ENCODE measurements at regions not wholly inside any gene's neighbourhood (a gene's known extent, or its start where the extent isn't known, plus 50 kb on each side); places are given as distances from the start of the nearest gene placed in this dataset.

DNA sequence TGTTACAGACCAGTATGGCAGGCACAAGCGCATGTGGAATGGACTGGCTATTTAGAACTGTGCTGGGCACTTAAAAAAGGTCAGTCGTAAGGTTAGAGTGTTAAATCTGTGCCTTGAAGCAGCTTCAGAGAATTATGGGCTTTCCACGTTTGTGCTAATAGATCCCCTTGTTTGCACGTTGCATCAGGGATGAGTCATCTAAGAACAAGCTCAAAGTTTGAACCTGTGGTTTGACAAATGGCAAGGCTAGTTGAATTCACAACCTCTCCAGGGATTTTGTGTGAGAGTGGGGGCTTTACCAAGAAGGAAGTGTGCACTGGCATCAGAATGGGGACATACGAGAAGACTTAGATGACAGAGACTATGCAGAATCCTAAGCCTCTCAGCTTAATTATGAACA is 249.6 kb downstream of the IRX1 start:
- WGBS, 2 donors: 55 to 63% methylated on average over 4 to 5 of the region's 5 CpGs
- H3K27me3 ChIP-seq: no peaks in the 10 kb centered on the region
- no peak overlapping the region for H3K27ac ChIP-seq
- DNase-seq: no peak
- H3K4me3 ChIP-seq: no peak overlapping the region
- H3K9me3 ChIP-seq: no peaks in the 10 kb centered on the region
- TF ChIP-seq, protein P1, sequence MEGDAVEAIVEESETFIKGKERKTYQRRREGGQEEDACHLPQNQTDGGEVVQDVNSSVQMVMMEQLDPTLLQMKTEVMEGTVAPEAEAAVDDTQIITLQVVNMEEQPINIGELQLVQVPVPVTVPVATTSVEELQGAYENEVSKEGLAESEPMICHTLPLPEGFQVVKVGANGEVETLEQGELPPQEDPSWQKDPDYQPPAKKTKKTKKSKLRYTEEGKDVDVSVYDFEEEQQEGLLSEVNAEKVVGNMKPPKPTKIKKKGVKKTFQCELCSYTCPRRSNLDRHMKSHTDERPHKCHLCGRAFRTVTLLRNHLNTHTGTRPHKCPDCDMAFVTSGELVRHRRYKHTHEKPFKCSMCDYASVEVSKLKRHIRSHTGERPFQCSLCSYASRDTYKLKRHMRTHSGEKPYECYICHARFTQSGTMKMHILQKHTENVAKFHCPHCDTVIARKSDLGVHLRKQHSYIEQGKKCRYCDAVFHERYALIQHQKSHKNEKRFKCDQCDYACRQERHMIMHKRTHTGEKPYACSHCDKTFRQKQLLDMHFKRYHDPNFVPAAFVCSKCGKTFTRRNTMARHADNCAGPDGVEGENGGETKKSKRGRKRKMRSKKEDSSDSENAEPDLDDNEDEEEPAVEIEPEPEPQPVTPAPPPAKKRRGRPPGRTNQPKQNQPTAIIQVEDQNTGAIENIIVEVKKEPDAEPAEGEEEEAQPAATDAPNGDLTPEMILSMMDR (IDR thresholded peaks at IDR 0.05): no peak
- no peak for TF ChIP-seq POLR2A (IDR thresholded peaks at IDR 0.05)
- intact Hi-C loops (cut with DNase I): no loop called here
- H3K4me1 ChIP-seq: no peaks in the 10 kb centered on the region
- no peaks in the 10 kb centered on the region for H3K36me3 ChIP-seq

DNA sequence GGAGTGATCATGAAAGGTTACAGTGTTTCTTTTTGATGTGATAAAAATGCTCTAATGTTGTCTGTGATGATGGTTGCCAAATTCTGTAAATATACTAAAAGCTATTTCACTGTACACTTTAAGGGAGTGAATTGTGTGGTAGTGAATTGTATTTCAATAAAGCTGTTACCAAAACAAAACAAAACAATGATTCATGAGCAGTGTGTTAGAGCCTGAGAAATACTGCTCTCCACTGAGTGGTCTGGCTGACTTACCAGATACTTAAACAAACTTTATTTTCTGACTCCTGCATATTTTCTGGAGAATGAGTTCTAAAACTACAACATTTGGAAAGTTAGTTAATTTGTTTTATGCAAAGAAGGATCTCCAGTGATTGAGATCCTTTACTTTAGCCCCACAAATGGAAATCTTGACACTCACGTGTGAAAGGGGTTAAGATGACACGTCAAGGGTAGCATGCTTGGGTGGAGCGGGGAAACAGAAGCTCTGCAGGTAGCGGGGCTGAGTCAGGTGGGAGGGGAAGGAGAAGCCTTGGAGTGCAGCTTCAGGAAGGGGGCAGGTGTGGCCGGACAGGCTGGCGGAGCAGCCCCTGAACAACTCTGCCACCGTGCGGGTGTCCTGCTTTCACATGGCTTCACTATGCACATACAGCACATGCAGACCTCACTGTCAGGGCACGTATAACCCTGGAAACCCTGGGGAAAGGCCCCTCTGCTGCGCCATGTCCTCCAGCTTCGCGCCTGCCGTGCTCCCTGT is 256.7 kb downstream of the IRX1 start:
- Histone ChIP-seq H3K27ac (no peak overlapping the region), H3K9me3 (no peaks in the 10 kb centered on the region), H3K4me1 (no peaks in the 10 kb centered on the region), H3K4me3 (no peak overlapping the region), H3K36me3 (no peaks in the 10 kb centered on the region), H3K27me3 (no peaks in the 10 kb centered on the region)
- no peak for DNase-seq
- WGBS, 2 donors: 58 to 69% methylated on average over 9 to 10 of the region's 13 CpGs
- intact Hi-C loops (cut with DNase I): no loop called here
- TF ChIP-seq, protein P1 (IDR thresholded peaks at IDR 0.05): no peak
- TF ChIP-seq POLR2A (IDR thresholded peaks at IDR 0.05): no peak

DNA sequence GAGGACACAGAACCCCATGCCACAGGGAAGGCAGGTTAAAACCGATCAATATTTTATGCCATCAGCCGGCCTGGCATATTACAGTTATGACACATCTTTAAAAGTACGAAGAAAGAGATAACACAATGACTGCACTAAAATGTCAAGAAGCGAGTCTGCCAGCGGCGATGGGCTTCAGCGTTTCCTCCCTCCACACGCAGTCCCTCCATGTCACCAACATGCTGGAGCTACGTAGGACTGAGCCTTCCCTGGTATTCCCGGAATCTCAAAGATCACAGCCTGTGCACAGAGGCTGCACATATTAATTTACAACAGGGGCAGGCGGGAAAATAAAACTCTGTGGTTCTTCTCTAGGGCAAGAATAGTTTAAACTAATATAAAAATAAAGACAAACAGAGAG is 257.7 kb downstream of the IRX1 start:
- H3K36me3 ChIP-seq: no peaks in the 10 kb centered on the region
- no peaks in the 10 kb centered on the region for H3K27me3 ChIP-seq
- H3K9me3 ChIP-seq: no peaks in the 10 kb centered on the region
- H3K4me3 ChIP-seq: no peak overlapping the region
- intact Hi-C loops (cut with DNase I): no loop called here
- no peak overlapping the region for H3K27ac ChIP-seq
- no peak for TF ChIP-seq POLR2A (IDR thresholded peaks at IDR 0.05)
- TF ChIP-seq, protein P1 (IDR thresholded peaks at IDR 0.05): no peak
- DNase-seq: no peak
- 79 to 90% methylated on average over 11 of the region's 11 CpGs for whole genome bisulfite sequencing, 2 donors
- H3K4me1 ChIP-seq: no peaks in the 10 kb centered on the region

DNA sequence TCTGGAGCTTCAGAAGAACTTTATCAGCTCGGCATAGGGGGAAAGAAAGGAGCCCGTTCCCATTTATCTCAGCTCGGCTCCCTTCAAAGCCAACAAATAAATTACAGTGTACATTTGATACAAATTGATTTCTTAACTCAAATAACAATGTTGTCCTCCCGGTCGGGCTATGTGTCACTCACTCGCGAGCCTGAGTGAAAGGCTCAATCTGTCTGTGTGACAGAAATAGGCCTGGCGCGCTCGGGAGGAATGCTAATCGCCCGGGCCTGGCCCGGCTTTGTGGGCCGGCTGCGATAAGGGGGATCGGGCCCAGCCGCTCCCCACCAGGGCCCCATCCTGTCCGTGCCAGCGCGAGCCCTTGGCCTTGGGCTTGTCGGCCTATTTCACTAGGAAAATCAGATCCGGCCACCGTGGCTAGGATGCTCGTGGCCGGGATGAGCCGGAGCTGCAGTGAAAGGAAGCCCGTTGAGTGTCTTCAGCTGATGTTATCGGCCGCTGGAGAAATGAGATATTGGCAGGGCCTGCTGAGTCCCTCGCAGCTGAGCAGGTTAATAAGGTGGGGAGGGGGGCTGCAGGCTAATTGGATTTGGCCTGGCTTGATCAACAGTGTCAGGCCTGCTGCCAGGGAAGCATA is 258.7 kb downstream of the IRX1 start:
- Histone ChIP-seq H3K9me3 (no peaks in the 10 kb centered on the region), H3K36me3 (no peaks in the 10 kb centered on the region), H3K4me3 (no peak overlapping the region), H3K4me1 (no peaks in the 10 kb centered on the region), H3K27me3 (no peaks in the 10 kb centered on the region), H3K27ac (no peak overlapping the region)
- intact Hi-C loops (cut with DNase I): no loop called here
- TF ChIP-seq, protein P1 (IDR thresholded peaks at IDR 0.05): no peak
- TF ChIP-seq POLR2A (IDR thresholded peaks at IDR 0.05): no peak
- 58 to 76% methylated on average over 6 to 13 of the region's 30 CpGs for WGBS, 2 donors
- DNase-seq: no peak

DNA sequence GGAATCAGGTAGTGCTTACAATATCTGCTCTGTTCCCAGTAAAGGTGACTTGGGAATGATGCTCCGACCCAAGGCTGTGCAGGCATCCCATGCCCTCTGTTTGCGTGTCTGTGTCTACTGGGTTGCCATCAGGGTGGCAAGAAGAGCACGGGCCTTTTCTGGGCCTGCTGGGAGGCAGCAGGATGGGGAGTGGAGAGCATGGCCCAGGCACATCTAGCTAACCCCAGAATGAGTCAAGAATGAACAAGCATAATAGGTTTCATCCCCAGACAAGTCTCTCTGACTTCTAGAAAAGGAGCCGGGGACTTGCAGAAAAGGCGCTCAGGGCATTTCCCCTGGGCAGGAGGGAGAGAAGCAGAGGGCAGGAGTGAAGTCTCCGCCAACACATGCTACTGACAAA is 260.4 kb downstream of the IRX1 start:
- no peaks in the 10 kb centered on the region for H3K9me3 ChIP-seq
- H3K27ac ChIP-seq: no peak overlapping the region
- TF ChIP-seq, protein P1 (IDR thresholded peaks at IDR 0.05): no peak
- TF ChIP-seq POLR2A (IDR thresholded peaks at IDR 0.05): no peak
- no peaks in the 10 kb centered on the region for H3K27me3 ChIP-seq
- WGBS, 2 donors: 70 to 78% methylated on average over 6 of the region's 6 CpGs
- H3K36me3 ChIP-seq: no peaks in the 10 kb centered on the region
- intact Hi-C loops (cut with DNase I): no loop called here
- H3K4me3 ChIP-seq: no peak overlapping the region
- H3K4me1 ChIP-seq: no peaks in the 10 kb centered on the region
- no peak for DNase-seq

Data from esophagus squamous epithelium (tissue), 5 donors.